Nephron (organoid): ENCODE measurements at regions not wholly inside any gene's neighbourhood (a gene's known extent, or its start where the extent isn't known, plus 50 kb on each side); places are given as distances from the start of the nearest gene placed in this dataset.

Experiments used
- H3K27ac Mint-ChIP-seq, 3 experiments: 2 replicates each; pipeline ENCODE4 v1.8.0; 2020; ENCODE audit warnings: mixed read lengths in 3 of 3, mild to moderate bottlenecking in 2 of 3, moderate library complexity in 1 of 3
- H3K27me3 Mint-ChIP-seq: 2 replicates; pipeline ENCODE4 v1.8.0; 2021; ENCODE audit warnings: low read depth, mild to moderate bottlenecking, moderate library complexity, mixed read lengths
- H3K36me3 Mint-ChIP-seq: 2 replicates; pipeline ENCODE4 v1.8.0; 2020; ENCODE audit warnings: low read depth, mixed read lengths
- H3K4me1 Mint-ChIP-seq: 2 replicates; pipeline ENCODE4 v1.8.0; 2020; ENCODE audit warnings: mixed read lengths
- H3K4me3 Mint-ChIP-seq, 3 experiments: 2 replicates each; pipeline ENCODE4 v1.8.0; 2020; ENCODE audit warnings: mild to moderate bottlenecking in 3 of 3, mixed read lengths in 3 of 3, moderate library complexity in 2 of 3
- H3K9me3 Mint-ChIP-seq: 2 replicates; pipeline ENCODE4 v1.8.0; 2020; ENCODE audit warnings: mixed read lengths
- TF ChIP-seq, protein P1 (sequence below), 3 experiments: fragments of 200-600 bp; sonication (generic); IDR thresholded peaks; one replicate each; pipeline ENCODE4 v1.5.0; 2021; ENCODE audit warnings: antibody characterized with exemption in 3 of 3; ENCODE audit not compliant: unreplicated experiment in 3 of 3

GRCh38 chr2:43126817-43127207 is 99.6 kb downstream of the ZFP36L2 start:
- no peaks in the 10 kb centered on the region for H3K36me3 Mint-ChIP-seq
- no peaks in the 10 kb centered on the region for H3K9me3 Mint-ChIP-seq
- H3K4me1 Mint-ChIP-seq, result peaks cover 60% of the 10 kb centered on the region
- TF ChIP-seq, protein P1, sequence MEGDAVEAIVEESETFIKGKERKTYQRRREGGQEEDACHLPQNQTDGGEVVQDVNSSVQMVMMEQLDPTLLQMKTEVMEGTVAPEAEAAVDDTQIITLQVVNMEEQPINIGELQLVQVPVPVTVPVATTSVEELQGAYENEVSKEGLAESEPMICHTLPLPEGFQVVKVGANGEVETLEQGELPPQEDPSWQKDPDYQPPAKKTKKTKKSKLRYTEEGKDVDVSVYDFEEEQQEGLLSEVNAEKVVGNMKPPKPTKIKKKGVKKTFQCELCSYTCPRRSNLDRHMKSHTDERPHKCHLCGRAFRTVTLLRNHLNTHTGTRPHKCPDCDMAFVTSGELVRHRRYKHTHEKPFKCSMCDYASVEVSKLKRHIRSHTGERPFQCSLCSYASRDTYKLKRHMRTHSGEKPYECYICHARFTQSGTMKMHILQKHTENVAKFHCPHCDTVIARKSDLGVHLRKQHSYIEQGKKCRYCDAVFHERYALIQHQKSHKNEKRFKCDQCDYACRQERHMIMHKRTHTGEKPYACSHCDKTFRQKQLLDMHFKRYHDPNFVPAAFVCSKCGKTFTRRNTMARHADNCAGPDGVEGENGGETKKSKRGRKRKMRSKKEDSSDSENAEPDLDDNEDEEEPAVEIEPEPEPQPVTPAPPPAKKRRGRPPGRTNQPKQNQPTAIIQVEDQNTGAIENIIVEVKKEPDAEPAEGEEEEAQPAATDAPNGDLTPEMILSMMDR (IDR thresholded peaks at IDR 0.05; ENCODE audit: unreplicated experiment in 3 of 3), result no peak
- no peaks in the 10 kb centered on the region for H3K27me3 Mint-ChIP-seq
- H3K27ac Mint-ChIP-seq, result peak overlapping the region in 1 of 3 experiments; percentile 44
- H3K4me3 Mint-ChIP-seq, result no peak overlapping the region

DNA sequence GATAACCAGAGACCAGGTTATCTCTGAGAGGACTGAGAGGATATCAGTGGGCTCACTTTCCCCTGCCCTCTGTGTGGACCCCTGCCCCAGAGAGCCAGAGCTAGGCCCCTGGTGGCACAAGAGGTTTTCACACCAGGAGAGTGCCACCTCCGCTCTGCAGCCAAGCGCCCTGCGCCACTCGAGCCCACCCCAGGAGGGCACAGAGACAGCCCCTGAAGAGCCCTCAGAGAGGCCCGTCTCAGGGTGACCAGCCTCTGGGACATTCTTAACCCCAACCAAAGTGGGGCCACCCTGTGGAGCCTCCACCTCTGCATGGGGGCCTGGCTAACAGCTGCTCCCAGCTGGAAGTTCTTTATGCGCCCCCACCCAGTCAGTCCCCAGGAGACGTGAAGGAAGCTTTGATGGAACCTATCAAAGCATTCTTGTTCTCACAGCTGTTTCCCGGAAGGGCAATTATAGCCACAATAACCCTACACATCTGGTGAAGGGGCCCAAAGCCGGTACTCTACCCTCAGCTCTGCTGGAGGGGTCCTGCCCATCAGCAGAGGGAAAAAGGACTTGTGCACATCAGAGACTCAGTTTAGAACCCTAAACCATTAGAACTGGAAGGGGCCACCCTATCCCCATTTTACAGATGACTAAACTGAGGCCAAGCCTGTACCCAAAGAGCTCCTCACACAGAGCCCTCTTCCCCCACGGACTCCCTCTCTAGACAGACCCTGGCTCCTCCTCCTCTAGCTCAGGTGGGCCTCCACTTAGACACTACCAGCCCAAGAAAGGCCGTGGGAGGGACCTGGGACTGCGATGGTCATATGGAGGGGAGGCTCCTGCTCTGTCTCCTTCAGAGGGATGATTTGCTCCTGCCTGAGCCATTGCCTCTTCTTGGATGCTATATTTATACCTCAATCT is 101.1 kb downstream of the ZFP36L2 start:
- Mint-ChIP-seq H3K9me3 (no peaks in the 10 kb centered on the region), H3K36me3 (no peaks in the 10 kb centered on the region), H3K27ac (peak overlapping the region in 2 of 3 experiments; percentile 44 to 73), H3K4me1 (peaks cover 58% of the 10 kb centered on the region), H3K4me3 (no peak overlapping the region), H3K27me3 (no peaks in the 10 kb centered on the region)
- TF ChIP-seq, protein P1 (IDR thresholded peaks at IDR 0.05; ENCODE audit: unreplicated experiment in 3 of 3), result no peak

DNA sequence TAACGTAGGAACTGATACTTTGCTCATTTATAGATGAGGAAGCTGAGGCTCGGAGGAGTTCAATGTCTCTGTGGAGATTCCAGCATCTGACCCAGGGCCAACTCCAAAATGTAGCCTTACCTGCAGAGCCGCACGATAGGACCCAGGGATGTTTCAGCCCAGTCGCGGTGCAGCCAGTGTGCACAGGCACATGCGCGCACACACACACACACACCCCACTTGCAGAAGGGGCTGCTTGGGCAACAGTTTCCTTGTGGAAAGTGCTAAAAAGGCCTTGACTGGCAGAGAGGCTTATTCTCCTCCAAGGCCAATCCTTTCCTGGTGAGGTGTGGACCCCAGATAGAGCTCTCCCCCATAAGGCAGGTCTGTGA is 101.7 kb downstream of the ZFP36L2 start:
- TF ChIP-seq, protein P1 (IDR thresholded peaks at IDR 0.05; ENCODE audit: unreplicated experiment in 3 of 3), result no peak
- Mint-ChIP-seq H3K4me1 (peaks cover 52% of the 10 kb centered on the region), H3K27me3 (no peaks in the 10 kb centered on the region), H3K27ac (peak overlapping the region; percentile 85 to 92 (median 88)), H3K9me3 (no peaks in the 10 kb centered on the region), H3K36me3 (no peaks in the 10 kb centered on the region), H3K4me3 (no peak overlapping the region)

GRCh38 chr2:43123981-43124686 is 102.3 kb downstream of the ZFP36L2 start:
- H3K36me3 Mint-ChIP-seq, result no peaks in the 10 kb centered on the region
- peak overlapping the region; percentile 85 to 92 (median 88) for H3K27ac Mint-ChIP-seq
- peaks cover 46% of the 10 kb centered on the region for H3K4me1 Mint-ChIP-seq
- H3K9me3 Mint-ChIP-seq, result no peaks in the 10 kb centered on the region
- H3K27me3 Mint-ChIP-seq, result no peaks in the 10 kb centered on the region
- H3K4me3 Mint-ChIP-seq, result peak overlapping the region; percentile 77 to 83 (median 78)
- TF ChIP-seq, protein P1 (IDR thresholded peaks at IDR 0.05; ENCODE audit: unreplicated experiment in 3 of 3), result no peak

DNA sequence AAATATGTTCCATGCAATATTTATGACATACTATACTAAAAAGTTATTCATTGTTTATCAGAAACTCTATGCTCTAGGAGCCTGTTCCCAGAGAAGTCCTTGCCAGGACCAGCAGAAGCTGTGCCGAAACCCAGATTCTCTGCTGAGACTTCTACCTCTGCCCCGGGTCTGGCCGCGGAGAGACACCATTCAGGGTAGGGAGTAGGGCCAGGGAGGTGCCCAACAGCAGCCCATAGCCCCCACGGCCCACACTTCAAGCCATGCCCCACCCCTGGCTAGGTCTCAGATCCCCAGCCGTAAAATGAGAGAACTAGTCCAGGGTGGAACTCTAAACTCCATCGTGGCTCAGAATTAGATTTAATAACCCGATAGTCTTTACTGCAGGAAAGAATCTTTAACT is 102.9 kb downstream of the ZFP36L2 start:
- Mint-ChIP-seq H3K27ac (peak overlapping the region; percentile 85 to 92 (median 88)), H3K4me3 (peak overlapping the region in 2 of 3 experiments; percentile 77 to 78), H3K9me3 (peaks cover 3% of the 10 kb centered on the region), H3K4me1 (peaks cover 40% of the 10 kb centered on the region), H3K36me3 (peaks cover 3% of the 10 kb centered on the region), H3K27me3 (no peaks in the 10 kb centered on the region)
- TF ChIP-seq, protein P1 (IDR thresholded peaks at IDR 0.05; ENCODE audit: unreplicated experiment in 3 of 3), result no peak
